ENCODE measurements at regions not wholly inside any gene's neighbourhood (a gene's known extent, or its start where the extent isn't known, plus 50 kb on each side); places are given as distances from the start of the nearest gene placed in this dataset.

DNA sequence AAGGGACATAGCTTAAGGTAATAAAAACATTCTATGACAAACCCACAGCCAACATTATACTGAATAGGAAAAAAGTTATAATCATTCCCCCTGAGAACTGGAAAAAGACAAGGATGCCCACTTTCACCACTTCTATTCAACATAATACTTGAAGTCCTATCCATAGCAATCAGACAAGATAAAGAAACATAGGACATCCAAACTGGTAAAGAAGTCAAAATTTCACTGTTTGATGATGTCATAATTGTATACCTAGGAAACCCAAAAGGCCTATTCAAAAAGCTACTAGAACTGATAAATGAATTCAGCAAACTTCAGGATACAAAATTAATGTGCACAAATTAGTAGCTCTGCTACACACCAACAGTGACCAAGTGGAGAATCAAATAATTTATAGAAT lies 1590.0 kb upstream of the PCDH20 start:
- no peaks in the 10 kb centered on the region for H3K27me3 ChIP-seq
- peaks cover 0 to 10% (median 0%) of the 10 kb centered on the region in 3 donors for H3K9me3 ChIP-seq
- H3K36me3 ChIP-seq (replicated peaks in 1 of 2; ENCODE audit: insufficient read depth in 1 of 2, low read depth in 2 of 2) = no peaks in the 10 kb centered on the region
- DNase-seq (no peak), ATAC-seq (no peak)
- TF ChIP-seq, protein P1, sequence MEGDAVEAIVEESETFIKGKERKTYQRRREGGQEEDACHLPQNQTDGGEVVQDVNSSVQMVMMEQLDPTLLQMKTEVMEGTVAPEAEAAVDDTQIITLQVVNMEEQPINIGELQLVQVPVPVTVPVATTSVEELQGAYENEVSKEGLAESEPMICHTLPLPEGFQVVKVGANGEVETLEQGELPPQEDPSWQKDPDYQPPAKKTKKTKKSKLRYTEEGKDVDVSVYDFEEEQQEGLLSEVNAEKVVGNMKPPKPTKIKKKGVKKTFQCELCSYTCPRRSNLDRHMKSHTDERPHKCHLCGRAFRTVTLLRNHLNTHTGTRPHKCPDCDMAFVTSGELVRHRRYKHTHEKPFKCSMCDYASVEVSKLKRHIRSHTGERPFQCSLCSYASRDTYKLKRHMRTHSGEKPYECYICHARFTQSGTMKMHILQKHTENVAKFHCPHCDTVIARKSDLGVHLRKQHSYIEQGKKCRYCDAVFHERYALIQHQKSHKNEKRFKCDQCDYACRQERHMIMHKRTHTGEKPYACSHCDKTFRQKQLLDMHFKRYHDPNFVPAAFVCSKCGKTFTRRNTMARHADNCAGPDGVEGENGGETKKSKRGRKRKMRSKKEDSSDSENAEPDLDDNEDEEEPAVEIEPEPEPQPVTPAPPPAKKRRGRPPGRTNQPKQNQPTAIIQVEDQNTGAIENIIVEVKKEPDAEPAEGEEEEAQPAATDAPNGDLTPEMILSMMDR (IDR thresholded peaks at IDR 0.05) = no peak
- no peak for TF ChIP-seq POLR2A (IDR thresholded peaks at IDR 0.05)
- no peak overlapping the region for H3K4me3 ChIP-seq
- H3K27ac ChIP-seq = no peak overlapping the region
- intact Hi-C loops (cut with DNase I) = no loop called here
- H3K4me1 ChIP-seq = no peaks in the 10 kb centered on the region

DNA sequence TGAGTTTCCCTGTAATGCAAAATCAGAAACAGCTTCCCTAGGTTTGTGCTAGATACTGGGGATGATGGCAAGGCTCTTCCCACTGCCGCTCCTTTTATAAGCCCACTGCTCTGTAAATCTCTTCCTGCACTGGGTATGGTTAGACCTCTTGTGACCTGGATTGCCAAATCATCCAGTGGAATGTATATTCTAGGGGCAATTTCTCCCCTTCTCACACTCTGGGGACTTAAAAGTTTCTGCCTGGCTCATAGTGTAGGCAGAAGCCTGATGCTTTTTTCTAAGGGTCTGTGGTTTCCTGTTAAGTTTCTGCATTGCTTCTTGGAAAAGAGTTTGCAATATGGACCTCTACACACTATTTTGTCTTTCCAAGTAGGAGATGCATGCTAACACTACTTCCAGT lies 1582.0 kb upstream of the PCDH20 start:
- no peaks in the 10 kb centered on the region for H3K36me3 ChIP-seq (replicated peaks in 1 of 2; ENCODE audit: insufficient read depth in 1 of 2, low read depth in 2 of 2)
- H3K4me1 ChIP-seq = no peaks in the 10 kb centered on the region
- no peaks in the 10 kb centered on the region for H3K27me3 ChIP-seq
- TF ChIP-seq POLR2A (IDR thresholded peaks at IDR 0.05) = no peak
- TF ChIP-seq, protein P1 (IDR thresholded peaks at IDR 0.05) = no peak
- ATAC-seq (no peak), DNase-seq (no peak)
- H3K9me3 ChIP-seq = no peaks in the 10 kb centered on the region
- H3K27ac ChIP-seq = no peak overlapping the region
- intact Hi-C loops (cut with DNase I) = no loop called here
- WGBS, 2 donors = 64 to 92% methylated on average over 1 of the region's 1 CpG
- no peak overlapping the region for H3K4me3 ChIP-seq

DNA sequence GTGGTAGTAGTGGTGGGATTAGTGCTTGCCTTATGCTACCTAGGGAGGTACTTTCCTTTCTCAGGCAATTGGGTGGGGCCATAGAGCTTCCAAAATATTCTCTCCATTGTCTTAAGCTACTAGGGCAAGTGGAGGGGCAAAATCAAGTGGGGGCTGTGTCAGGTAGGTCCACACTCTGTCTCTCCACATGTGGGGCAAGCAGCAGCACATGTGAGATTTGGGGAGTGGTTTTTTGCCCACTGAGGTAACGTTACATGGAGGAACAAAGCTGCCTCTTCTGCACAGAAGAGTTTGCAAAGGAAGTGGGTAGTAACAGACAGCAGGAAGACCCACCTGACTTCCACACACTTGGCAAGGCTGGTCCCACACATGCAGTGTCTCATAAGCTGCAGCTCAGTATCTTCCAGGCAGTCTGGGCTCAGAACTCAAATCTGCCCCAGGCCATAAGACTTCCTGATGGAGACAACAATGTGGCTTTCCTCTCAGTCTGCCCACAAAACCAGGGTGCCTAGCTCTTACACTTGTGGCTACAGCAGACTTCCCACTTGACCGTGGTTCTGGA lies 1581.5 kb upstream of the PCDH20 start:
- Histone ChIP-seq H3K27me3 (no peaks in the 10 kb centered on the region), H3K36me3 (replicated peaks in 1 of 2; ENCODE audit: insufficient read depth in 1 of 2, low read depth in 2 of 2) (no peaks in the 10 kb centered on the region), H3K27ac (no peak overlapping the region), H3K4me3 (no peak overlapping the region), H3K9me3 (no peaks in the 10 kb centered on the region), H3K4me1 (no peaks in the 10 kb centered on the region)
- ATAC-seq (no peak), DNase-seq (no peak)
- no peak for TF ChIP-seq POLR2A (IDR thresholded peaks at IDR 0.05)
- TF ChIP-seq, protein P1 (IDR thresholded peaks at IDR 0.05) = no peak
- 48 to 75% methylated on average over 2 of the region's 2 CpGs for WGBS, 2 donors
- intact Hi-C loops (cut with DNase I) = no loop called here

DNA sequence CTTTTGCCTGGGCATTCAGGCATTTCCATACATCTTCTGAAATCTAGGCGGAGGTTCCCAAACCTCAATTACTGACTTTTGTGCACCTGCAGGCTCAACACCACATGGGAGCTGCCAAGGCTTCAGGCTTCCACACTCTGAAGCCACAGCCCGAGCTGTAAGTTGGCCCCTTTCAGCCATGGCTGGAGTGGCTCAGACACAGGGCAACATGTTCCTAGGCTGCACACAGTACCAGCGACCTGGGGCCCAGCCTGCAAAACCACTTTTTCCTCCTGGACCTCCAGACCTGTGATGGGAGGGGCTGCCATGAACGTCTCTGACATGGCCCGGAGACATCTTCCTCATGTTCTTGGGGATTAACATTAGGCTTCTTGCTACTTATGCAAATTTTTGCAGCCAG lies 1558.2 kb upstream of the PCDH20 start:
- no peak for TF ChIP-seq POLR2A (IDR thresholded peaks at IDR 0.05)
- TF ChIP-seq, protein P1 (IDR thresholded peaks at IDR 0.05) = no peak
- intact Hi-C loops (cut with DNase I) = no loop called here
- 63 to 79% methylated on average over 5 of the region's 5 CpGs for WGBS, 2 donors
- Histone ChIP-seq H3K4me1 (no peaks in the 10 kb centered on the region), H3K36me3 (replicated peaks in 1 of 2; ENCODE audit: insufficient read depth in 1 of 2, low read depth in 2 of 2) (no peaks in the 10 kb centered on the region), H3K4me3 (no peak overlapping the region), H3K27ac (no peak overlapping the region), H3K9me3 (no peaks in the 10 kb centered on the region), H3K27me3 (no peaks in the 10 kb centered on the region)
- ATAC-seq (no peak), DNase-seq (no peak)

DNA sequence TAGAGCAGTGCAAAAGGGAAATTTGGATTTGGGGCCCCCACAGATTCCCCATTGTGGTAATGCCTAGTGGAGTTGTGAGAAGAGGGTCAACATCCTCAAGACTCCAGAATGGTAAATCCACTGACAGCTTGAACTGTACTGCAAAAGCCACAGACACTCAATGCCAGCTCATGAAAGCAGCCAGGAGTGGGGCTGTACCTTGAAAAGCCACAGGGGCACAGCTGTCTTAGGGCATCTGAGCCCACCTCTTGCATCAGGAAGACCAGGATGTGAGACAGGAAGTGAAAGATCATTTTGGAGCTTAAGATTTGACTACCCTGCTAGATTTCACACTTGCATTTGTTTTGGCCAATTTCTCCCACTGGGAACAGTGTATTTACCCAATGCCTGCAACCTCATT lies 1548.9 kb upstream of the PCDH20 start:
- no peaks in the 10 kb centered on the region for H3K9me3 ChIP-seq
- no peak overlapping the region for H3K27ac ChIP-seq
- no peaks in the 10 kb centered on the region for H3K4me1 ChIP-seq
- no peaks in the 10 kb centered on the region for H3K27me3 ChIP-seq
- TF ChIP-seq, protein P1 (IDR thresholded peaks at IDR 0.05) = no peak
- no peak for TF ChIP-seq POLR2A (IDR thresholded peaks at IDR 0.05)
- H3K4me3 ChIP-seq = no peak overlapping the region
- no peaks in the 10 kb centered on the region for H3K36me3 ChIP-seq (replicated peaks in 1 of 2; ENCODE audit: insufficient read depth in 1 of 2, low read depth in 2 of 2)
- intact Hi-C loops (cut with DNase I) = no loop called here
- ATAC-seq (no peak), DNase-seq (no peak)
